Keratinocyte (primary cell): ENCODE measurements at regions not wholly inside any gene's neighbourhood (a gene's known extent, or its start where the extent isn't known, plus 50 kb on each side); places are given as distances from the start of the nearest gene placed in this dataset.

Experiments
- EZH2 ChIP-seq: IDR thresholded peaks from one replicate; pipeline ENCODE4 v1.6.1; 2012; ENCODE audit warnings: inconsistent platforms, mild to moderate bottlenecking, low read length, moderate library complexity
- TF ChIP-seq, protein P1 (sequence below), 3 experiments: IDR thresholded peaks in 1 of 3; conservative IDR thresholded peaks in 1 of 3; optimal IDR thresholded peaks in 1 of 3; 2 replicates in 2 of 3; 3 replicates in 1 of 3; pipeline versions ENCODE3 to v1.5.1; 2011; ENCODE audit warnings: low read length in 3 of 3, mild to moderate bottlenecking in 3 of 3, moderate library complexity in 2 of 3, control low read depth in 1 of 3, inconsistent platforms in 1 of 3; ENCODE audit not compliant: insufficient read depth in 2 of 3; ENCODE audit errors: extremely low read depth in 1 of 3

DNA sequence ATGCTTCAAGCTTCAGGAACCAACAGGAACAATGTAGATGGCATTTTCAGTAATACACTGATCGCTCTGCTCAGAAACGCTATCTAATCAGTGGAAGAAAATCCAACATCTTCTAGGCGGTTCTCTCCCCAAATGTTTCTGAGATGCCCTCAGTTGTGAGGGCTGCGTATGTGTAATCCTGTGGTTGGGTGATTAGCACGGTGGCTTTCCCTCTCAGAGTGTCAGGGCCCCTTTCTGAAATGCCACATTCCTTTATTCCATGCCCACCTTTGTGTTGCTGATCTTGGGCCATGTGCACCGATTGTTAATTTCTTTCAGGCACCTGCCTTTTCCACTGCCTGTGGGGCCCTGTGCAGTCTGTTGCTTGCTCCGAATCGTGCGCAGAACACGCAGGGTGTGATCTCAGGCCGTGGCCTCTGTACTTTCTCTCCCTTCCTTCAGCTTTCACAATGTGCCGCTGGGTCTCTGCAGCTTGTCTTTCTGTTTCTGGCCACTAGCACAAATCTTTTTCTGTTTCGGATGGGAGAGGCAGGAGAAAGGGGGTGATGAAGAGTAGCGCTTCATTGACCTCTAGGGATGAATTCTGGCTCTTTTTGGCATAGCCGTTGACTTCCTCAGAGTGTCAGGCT, 324.0 kb downstream of the PARP8 start:
- TF ChIP-seq, protein P1, sequence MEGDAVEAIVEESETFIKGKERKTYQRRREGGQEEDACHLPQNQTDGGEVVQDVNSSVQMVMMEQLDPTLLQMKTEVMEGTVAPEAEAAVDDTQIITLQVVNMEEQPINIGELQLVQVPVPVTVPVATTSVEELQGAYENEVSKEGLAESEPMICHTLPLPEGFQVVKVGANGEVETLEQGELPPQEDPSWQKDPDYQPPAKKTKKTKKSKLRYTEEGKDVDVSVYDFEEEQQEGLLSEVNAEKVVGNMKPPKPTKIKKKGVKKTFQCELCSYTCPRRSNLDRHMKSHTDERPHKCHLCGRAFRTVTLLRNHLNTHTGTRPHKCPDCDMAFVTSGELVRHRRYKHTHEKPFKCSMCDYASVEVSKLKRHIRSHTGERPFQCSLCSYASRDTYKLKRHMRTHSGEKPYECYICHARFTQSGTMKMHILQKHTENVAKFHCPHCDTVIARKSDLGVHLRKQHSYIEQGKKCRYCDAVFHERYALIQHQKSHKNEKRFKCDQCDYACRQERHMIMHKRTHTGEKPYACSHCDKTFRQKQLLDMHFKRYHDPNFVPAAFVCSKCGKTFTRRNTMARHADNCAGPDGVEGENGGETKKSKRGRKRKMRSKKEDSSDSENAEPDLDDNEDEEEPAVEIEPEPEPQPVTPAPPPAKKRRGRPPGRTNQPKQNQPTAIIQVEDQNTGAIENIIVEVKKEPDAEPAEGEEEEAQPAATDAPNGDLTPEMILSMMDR (optimal IDR thresholded peaks at IDR 0.05 in 1 of 3, IDR thresholded peaks at IDR 0.05 in 1 of 3, conservative IDR thresholded peaks at IDR 0.05 in 1 of 3; ENCODE audit: extremely low read depth in 1 of 3, insufficient read depth in 2 of 3, low read length in 3 of 3) = no peak
- no peak for TF ChIP-seq EZH2
